ENCODE measurements at regions not wholly inside any gene's neighbourhood (a gene's known extent, or its start where the extent isn't known, plus 50 kb on each side); places are given as distances from the start of the nearest gene placed in this dataset.

DNA sequence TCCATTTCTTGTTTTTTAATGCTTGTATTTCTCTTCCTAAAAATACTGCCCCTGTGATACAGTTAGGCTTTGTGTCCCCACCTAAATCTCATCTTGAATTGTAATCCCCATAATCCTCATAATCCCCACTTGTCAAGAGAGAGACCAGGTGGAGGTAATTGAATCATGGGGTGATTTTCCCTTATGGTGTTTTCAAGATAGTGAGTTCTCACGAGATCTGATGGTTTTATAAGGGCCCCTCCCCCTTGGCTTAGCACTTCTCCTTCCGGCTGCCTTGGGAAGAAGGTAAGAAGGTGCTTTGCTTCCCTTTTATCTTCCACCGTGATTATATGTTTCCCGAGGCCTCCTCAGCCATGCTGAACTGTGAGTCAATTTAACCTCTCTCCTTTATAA is 227.4 kb downstream of the MAN2A1 start:
- no peak for DNase-seq

GRCh38 chr5:109917966-109918365 is 228.2 kb downstream of the MAN2A1 start:
- no peak for DNase-seq

DNA sequence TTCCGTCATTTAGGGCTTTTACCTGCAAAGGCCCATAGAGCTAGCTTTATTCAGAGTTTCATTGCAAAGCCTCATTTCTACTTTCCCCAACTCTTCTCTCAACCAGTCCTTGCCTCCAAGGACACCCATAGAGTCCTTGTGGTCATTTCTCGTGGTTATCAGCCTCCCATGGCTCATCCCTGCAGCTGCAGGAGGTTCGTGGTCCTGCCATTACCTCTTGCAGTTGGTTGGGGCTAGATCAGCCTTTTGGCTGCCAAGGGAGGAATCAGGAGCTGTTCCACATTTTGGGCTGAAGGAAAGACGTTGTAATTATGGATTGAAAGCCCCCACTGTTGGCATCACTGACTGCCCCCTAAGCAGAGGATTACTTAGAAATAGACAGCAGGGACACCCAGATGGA is 231.0 kb downstream of the MAN2A1 start:
- DNase-seq, result peak; percentile 3

GRCh38 chr5:109921735-109922380 is 232.1 kb downstream of the MAN2A1 start:
- DNase-seq, result peak; percentile 16

DNA sequence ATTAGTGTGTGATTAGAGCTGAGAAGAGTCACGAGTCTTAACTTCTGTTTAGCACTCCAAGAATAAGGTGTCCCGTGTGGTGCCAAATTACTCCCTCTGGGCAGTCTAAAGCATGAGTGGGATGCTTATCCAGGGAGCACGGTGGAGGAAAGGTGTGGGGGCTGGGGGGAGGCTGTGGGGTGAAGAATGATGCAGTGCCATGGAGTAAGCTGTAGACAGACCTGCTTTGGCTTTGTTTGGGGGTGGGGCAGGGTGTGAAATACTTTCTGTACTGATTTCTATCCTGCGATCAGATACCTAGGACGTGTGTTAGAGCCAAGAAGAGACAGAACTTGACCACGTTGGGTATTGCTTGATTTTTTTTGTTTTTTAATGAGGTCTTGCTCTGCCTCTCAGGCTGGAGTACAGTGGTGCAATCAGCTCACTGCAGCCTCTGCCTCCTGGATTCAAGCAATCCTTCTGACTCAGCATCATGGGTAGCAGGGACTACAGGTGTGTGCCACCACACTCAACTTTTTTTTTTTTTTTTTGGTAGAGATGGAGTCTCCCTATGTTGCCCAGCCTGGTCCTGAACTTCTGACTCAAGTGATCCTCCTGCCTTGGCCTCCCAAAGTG is 232.8 kb downstream of the MAN2A1 start:
- DNase-seq, result peak; percentile 19

DNA sequence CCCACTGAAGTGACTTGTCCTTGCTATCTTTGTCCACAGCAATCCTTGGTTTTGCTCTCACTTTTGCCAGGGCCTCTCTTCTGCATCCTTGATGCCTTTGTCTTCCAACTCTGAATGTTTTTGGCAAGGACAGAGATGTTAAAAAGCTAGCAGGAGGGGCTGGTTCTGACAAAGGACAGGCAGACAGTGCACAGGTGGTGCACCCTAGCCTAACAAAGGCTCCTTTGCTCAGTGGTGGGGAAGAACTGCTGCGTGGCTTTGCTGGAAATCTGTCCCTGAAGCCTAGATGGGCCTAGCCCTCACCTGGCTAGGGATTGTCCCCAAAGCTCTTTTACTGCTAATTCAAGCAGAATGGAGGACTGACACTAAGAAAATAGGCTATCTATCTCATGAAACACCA is 233.5 kb downstream of the MAN2A1 start:
- DNase-seq, result no peak

DNA sequence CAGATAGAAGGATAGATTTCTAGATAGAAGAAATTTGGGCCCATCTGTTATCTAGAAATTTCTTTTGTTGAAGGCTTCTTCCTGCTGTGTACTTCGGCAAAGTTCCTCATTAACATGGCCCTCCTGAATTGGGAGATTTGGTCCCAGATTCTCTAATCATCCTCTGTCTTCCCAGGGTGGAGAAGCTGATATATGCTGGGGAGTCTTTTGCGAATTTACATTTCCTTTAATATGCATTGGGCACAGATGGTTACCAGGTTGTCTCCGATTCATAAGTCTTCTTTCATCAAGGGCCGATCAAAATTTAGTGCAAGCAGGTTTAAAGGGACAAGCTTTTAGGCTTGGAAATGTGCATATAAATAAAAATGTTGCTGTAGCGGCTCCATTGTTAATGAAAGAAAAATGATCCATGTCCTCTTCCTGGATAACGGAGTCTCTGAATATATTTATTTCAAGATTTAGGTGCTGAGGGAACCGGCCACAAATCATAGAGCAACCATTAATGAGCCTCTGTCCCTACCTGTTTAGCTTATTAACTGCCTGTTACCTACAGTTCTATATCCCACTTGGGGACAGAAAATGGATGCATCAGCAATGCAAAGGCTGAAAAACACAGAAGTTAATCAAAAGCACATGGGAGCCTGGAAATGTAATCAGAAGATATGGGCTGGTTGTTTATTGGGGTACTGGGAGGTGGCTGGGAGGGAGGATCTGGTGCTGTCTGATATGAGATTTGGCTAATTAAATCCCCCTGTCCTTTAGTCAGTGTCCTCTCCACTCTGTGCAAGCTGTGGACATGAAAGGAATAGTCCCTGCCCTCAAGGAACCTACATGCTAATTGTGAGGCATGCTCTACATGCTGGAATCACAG is 234.7 kb downstream of the MAN2A1 start:
- no peak for DNase-seq

DNA sequence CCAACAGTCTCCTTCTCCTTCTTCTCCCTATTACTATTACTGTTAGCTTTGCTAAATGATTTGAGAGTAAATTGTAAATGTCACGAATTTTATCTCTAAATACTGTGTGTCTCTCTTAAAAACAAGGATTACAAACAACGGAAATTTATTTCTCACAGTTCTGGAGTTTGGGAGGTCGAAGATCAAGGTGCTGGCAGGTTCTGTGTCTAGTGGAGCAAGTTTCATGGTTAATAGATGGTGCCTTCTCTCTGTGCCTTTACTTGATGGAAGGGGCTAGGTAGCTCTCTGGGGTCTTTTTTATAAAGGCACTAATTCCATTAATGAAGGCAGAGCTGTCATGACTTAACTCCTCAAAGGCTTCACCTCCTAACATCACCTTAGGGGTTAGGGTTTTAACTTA is 237.9 kb downstream of the MAN2A1 start:
- DNase-seq, result no peak

GRCh38 chr5:109928046-109928445 is 238.3 kb downstream of the MAN2A1 start:
- no peak for DNase-seq

- DNase-seq, result no peak
Observed at GRCh38 chr5:109928811-109929210, 239.1 kb downstream of the MAN2A1 start.

- no peak for DNase-seq
Observed at GRCh38 chr5:109929376-109929775, 239.6 kb downstream of the MAN2A1 start.

DNA sequence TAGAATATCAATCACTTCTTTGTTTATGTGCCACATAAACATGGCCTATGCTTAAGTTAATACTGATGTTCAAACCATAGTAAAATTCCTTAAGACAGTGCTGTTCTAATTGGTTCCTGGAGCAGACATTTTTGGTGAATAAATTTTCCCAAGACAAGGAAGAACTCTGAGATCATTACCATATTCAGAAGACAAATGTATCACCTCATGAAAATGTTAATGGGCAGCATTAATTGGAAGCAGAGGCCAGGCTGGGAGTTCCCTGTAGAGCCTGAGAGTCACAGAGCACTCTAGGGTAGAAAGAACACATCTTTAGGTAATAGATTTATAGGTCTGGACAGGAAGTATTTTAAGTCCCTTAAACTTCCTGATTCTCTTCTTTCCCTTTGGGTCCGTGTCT is 240.2 kb downstream of the MAN2A1 start:
- DNase-seq, result no peak

- no peak for DNase-seq
Observed at GRCh38 chr5:109931049-109931780, 241.5 kb downstream of the MAN2A1 start.

- peak; percentile 2 for DNase-seq
Observed at GRCh38 chr5:109935833-109936490, 246.2 kb downstream of the MAN2A1 start.

GRCh38 chr5:109936996-109937395 is 247.3 kb downstream of the MAN2A1 start:
- peak; percentile 45 for DNase-seq

DNA sequence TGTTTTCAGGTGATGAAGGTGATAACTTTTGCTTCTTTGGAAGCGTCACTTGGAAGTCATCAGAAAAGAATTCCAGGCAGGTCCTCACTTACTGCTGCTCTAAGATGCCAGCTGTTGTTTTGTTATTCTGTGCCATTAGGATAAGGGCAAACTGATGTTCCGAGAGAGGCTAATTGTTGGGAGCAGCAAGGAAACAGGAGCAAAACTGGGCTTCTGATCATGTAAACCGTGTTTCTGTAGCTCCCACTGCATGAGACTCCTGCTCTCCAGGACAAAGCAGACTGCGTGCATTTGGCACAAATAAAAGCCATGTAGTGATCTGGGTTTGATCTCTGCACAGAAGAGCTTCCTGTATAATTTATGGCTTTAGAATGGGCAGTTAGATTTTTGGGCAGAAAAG is 248.2 kb downstream of the MAN2A1 start:
- DNase-seq, result no peak

GRCh38 chr5:109938453-109938852 is 248.7 kb downstream of the MAN2A1 start:
- DNase-seq, result no peak

GRCh38 chr5:109939116-109939682 is 249.5 kb downstream of the MAN2A1 start:
- no peak for DNase-seq

- no peak for DNase-seq
Observed at GRCh38 chr5:109942646-109943045, 252.9 kb downstream of the MAN2A1 start.

DNA sequence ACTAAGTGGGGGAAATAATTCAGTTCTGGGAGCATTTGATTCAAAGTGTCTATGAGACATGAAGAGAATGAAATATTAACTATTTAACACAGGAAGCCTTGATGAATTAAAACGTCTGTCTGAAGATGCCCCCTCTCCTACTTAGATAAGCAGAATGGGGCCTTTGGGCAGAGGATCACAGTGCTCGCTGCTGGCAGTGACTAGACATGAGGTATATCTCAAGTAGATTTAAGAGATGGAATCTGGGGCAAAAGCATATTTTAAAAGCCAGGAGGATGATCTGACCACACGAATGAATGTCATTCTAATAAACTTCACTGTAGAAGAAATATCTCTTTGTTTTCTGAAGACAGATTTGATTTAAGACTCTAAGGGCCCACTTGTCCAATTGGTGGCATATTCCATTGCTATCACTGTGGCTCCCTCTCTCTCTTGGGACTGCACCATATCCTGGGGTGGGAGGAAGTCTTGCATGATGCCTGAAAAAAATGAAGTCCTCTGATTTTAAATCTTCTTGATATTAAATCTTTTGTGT is 254.0 kb downstream of the MAN2A1 start:
- no peak for DNase-seq

- no peak for DNase-seq
Observed at GRCh38 chr5:109944461-109944860, 254.7 kb downstream of the MAN2A1 start.

DNA sequence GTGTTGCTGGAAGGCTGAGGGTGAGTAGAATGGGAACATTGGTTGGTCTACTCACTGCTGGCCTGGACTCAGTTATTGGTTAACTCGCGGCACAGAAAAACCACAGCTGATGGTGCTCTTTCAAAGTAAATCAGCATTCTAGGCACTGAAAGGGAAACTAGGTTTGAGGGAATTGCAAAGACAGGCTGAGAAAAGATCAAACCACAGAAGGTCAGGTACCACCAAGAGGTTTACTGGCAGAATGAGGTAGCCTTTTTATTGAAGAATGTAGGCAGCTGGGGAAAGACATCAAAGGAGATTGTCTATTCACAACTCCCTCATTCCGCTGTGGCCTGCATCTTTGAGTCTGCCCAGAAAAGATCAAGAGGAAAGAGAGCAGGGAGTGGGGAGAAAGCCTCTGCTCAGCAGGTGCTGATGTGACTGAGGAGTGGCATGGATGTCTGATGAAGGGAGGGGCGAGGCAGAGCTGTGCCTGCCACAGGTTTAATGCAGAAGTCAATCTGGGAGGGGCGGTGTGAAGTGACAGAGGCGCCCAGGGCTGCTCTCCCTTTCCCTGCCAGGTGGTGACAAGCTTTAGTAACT is 255.5 kb downstream of the MAN2A1 start:
- peak; percentile 24 for DNase-seq
